Thyroid gland (tissue), 4 donors: ENCODE measurements at regions not wholly inside any gene's neighbourhood (a gene's known extent, or its start where the extent isn't known, plus 50 kb on each side); places are given as distances from the start of the nearest gene placed in this dataset.
A peak's percentile ranks its signal among the peaks of the same experiment; 100 is the strongest.

Experiments
- DNase-seq, 2 donors: peaks; one replicate each; pipeline ENCODE4 v3.0.0-alpha.2; 2019
- H3K27ac ChIP-seq, 3 donors: fragments of 200-600 bp; sonication (generic); 1 replicate in 2 of 3; 2 replicates in 1 of 3; pipeline ENCODE4 v1.5.1; 2016 to 2019; ENCODE audit warnings: mild to moderate bottlenecking in 1 of 3, moderate library complexity in 1 of 3
- H3K27me3 ChIP-seq: fragments of 200-600 bp; sonication (generic); one replicate; pipeline ENCODE4 v1.5.1; 2019
- H3K36me3 ChIP-seq, 2 donors: fragments of 200-600 bp; sonication (generic); one replicate each; pipeline ENCODE4 v1.5.1; 2016 to 2019
- H3K4me1 ChIP-seq, 2 donors: fragments of 200-600 bp; sonication (generic); one replicate each; pipeline ENCODE4 v1.5.1; 2017 to 2019
- H3K4me3 ChIP-seq, 3 donors: fragments of 200-600 bp; sonication (generic); replicated peaks in 1 of 3; 1 replicate in 2 of 3; 2 replicates in 1 of 3; pipeline ENCODE4 v1.5.1; 2016; ENCODE audit warnings: mild to moderate bottlenecking in 1 of 3
- H3K9me3 ChIP-seq: fragments of 200-600 bp; sonication (generic); one replicate; pipeline ENCODE4 v1.5.1; 2017
- POLR2A ChIP-seq, 2 donors: fragments of 450-650 bp; IDR thresholded peaks; one replicate each; pipeline ENCODE4 v1.6.1; 2017; ENCODE audit warnings: antibody characterized with exemption in 2 of 2, mild to moderate bottlenecking in 2 of 2, moderate library complexity in 1 of 2
- WGBS, 2 donors: methylation state at CpG; one replicate each; pipeline ENCODE4 v1.1.5; 2017; 5-methylcytosine and 5-hydroxymethylcytosine counted together
- intact Hi-C: fragments of 100-400 bp; cut with DNase I; formaldehyde crosslinking; loops from one replicate; pipeline ENCODE4 v1.15.1; 2023
- TF ChIP-seq, protein P1 (sequence below), 6 experiments: fragments of 200-600 bp in 3 of 6; fragments of 450-650 bp in 3 of 6; sonication (generic) in 3 of 6; IDR thresholded peaks; one replicate each; pipeline ENCODE4 v1.5.1; 2016 to 2019; ENCODE audit warnings: antibody characterized with exemption in 6 of 6, mild to moderate bottlenecking in 2 of 6, inconsistent platforms in 1 of 6, moderate library complexity in 1 of 6

GRCh38 chr13:76723551-76724232 is 162.5 kb downstream of the KCTD12 start:
- DNase-seq: no peak
- no peak for TF ChIP-seq POLR2A (IDR thresholded peaks at IDR 0.05)
- TF ChIP-seq, protein P1, sequence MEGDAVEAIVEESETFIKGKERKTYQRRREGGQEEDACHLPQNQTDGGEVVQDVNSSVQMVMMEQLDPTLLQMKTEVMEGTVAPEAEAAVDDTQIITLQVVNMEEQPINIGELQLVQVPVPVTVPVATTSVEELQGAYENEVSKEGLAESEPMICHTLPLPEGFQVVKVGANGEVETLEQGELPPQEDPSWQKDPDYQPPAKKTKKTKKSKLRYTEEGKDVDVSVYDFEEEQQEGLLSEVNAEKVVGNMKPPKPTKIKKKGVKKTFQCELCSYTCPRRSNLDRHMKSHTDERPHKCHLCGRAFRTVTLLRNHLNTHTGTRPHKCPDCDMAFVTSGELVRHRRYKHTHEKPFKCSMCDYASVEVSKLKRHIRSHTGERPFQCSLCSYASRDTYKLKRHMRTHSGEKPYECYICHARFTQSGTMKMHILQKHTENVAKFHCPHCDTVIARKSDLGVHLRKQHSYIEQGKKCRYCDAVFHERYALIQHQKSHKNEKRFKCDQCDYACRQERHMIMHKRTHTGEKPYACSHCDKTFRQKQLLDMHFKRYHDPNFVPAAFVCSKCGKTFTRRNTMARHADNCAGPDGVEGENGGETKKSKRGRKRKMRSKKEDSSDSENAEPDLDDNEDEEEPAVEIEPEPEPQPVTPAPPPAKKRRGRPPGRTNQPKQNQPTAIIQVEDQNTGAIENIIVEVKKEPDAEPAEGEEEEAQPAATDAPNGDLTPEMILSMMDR (IDR thresholded peaks at IDR 0.05): no peak
- Histone ChIP-seq H3K27ac (peak overlapping the region in 1 of 3 donors; percentile 26), H3K4me1 (no peaks in the 10 kb centered on the region), H3K27me3 (no peaks in the 10 kb centered on the region), H3K4me3 (no peak overlapping the region), H3K36me3 (no peaks in the 10 kb centered on the region), H3K9me3 (no peaks in the 10 kb centered on the region)
- WGBS, 2 donors: 46 to 65% methylated on average over 5 of the region's 5 CpGs
- intact Hi-C loops: no loop called here

DNA sequence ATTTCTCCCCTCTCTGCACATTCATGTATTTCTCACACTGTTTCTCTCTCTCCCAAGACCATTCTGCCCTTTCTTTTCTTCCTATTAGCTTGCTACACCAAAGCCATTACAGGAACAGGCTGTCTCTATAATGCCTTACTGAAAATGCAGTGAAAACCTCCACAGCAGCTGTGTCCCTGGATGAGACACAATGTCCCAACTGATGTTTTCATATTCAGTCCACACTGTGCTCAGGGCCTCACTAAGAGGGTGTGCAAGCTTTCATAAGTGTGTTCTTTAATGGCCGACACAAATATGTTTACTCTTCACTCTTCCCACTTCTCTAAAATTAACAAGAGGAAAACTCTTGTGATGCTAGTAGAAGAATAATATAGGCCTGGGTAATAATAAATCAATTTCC is 163.4 kb downstream of the KCTD12 start:
- 83 to 96% methylated on average over 1 of the region's 1 CpG for WGBS, 2 donors
- no peak for DNase-seq
- Histone ChIP-seq H3K27me3 (no peaks in the 10 kb centered on the region), H3K4me3 (no peak overlapping the region), H3K36me3 (no peaks in the 10 kb centered on the region), H3K27ac (no peak overlapping the region), H3K4me1 (no peaks in the 10 kb centered on the region), H3K9me3 (no peaks in the 10 kb centered on the region)
- TF ChIP-seq, protein P1 (IDR thresholded peaks at IDR 0.05): no peak
- TF ChIP-seq POLR2A (IDR thresholded peaks at IDR 0.05): no peak
- intact Hi-C loops: no loop called here

GRCh38 chr13:76720821-76721220 is 165.4 kb downstream of the KCTD12 start:
- 100% methylated on average over 1 of the region's 1 CpG for WGBS, 2 donors
- Histone ChIP-seq H3K36me3 (no peaks in the 10 kb centered on the region), H3K9me3 (no peaks in the 10 kb centered on the region), H3K27ac (no peak overlapping the region), H3K4me3 (no peak overlapping the region), H3K27me3 (no peaks in the 10 kb centered on the region), H3K4me1 (no peaks in the 10 kb centered on the region)
- no peak for TF ChIP-seq POLR2A (IDR thresholded peaks at IDR 0.05)
- TF ChIP-seq, protein P1 (IDR thresholded peaks at IDR 0.05): no peak
- no peak for DNase-seq
- intact Hi-C loops: no loop called here

- TF ChIP-seq, protein P1 (IDR thresholded peaks at IDR 0.05): no peak
- no peak for TF ChIP-seq POLR2A (IDR thresholded peaks at IDR 0.05)
- WGBS, 2 donors: 96 to 100% methylated on average over 1 of the region's 1 CpG
- Histone ChIP-seq H3K4me1 (no peaks in the 10 kb centered on the region), H3K27ac (no peak overlapping the region), H3K4me3 (no peak overlapping the region), H3K27me3 (no peaks in the 10 kb centered on the region), H3K36me3 (no peaks in the 10 kb centered on the region), H3K9me3 (no peaks in the 10 kb centered on the region)
- no peak for DNase-seq
- intact Hi-C loops: no loop called here
These were observed 165.8 kb downstream of the KCTD12 start for GRCh38 chr13:76720416-76720815.

GRCh38 chr13:76719955-76720354 is 166.2 kb downstream of the KCTD12 start:
- no peak for DNase-seq
- Histone ChIP-seq H3K27me3 (no peaks in the 10 kb centered on the region), H3K4me3 (no peak overlapping the region), H3K9me3 (no peaks in the 10 kb centered on the region), H3K4me1 (no peaks in the 10 kb centered on the region), H3K27ac (no peak overlapping the region), H3K36me3 (no peaks in the 10 kb centered on the region)
- no peak for TF ChIP-seq POLR2A (IDR thresholded peaks at IDR 0.05)
- TF ChIP-seq, protein P1 (IDR thresholded peaks at IDR 0.05): no peak
- 92 to 98% methylated on average over 2 of the region's 2 CpGs for WGBS, 2 donors
- intact Hi-C loops: no loop called here
